SK-N-SH treated with all-trans-retinoic acid at 6 μM for 48 hours (cell line): ENCODE measurements at regions not wholly inside any gene's neighbourhood (a gene's known extent, or its start where the extent isn't known, plus 50 kb on each side); places are given as distances from the start of the nearest gene placed in this dataset.

Source experiments
- ARNTL ChIP-seq: fragments of 450-650 bp; formaldehyde crosslinking; IDR thresholded peaks from 2 replicates; pipeline ENCODE4 v1.5.0; 2020; ENCODE audit warnings: low read depth, mild to moderate bottlenecking, moderate library complexity, borderline replicate concordance
- CSDC2 ChIP-seq: fragments of 250-450 bp; sonication (Bioruptor Pico); IDR thresholded peaks from 2 replicates; pipeline ENCODE4 v1.5.0; 2020; ENCODE audit warnings: mild to moderate bottlenecking, moderate library complexity
- CSRNP3 ChIP-seq: fragments of 250-450 bp; sonication (Bioruptor Pico); IDR thresholded peaks from 2 replicates; pipeline ENCODE4 v1.5.1; 2021; ENCODE audit warnings: mild to moderate bottlenecking, moderate library complexity
- OSR1 ChIP-seq: fragments of 250-450 bp; sonication (Bioruptor Pico); IDR thresholded peaks from 2 replicates; pipeline ENCODE4 v1.8.0; 2022; ENCODE audit warnings: moderate library complexity, mild to moderate bottlenecking, inconsistent platforms
- POU6F1 ChIP-seq: fragments of 250-450 bp; sonication (Bioruptor Pico); IDR thresholded peaks from 2 replicates; pipeline ENCODE4 v1.8.0; 2021; ENCODE audit warnings: low read depth, mild to moderate bottlenecking, moderate library complexity, borderline replicate concordance
- SNAI2 ChIP-seq: fragments of 250-450 bp; sonication (Bioruptor Pico); IDR thresholded peaks from 2 replicates; pipeline ENCODE4 v1.5.0; 2020; ENCODE audit warnings: mild to moderate bottlenecking, moderate library complexity
- TCF4 ChIP-seq: fragments of 250-450 bp; sonication (Bioruptor Pico); IDR thresholded peaks from 2 replicates; pipeline ENCODE4 v1.8.0; 2021; ENCODE audit warnings: mild to moderate bottlenecking, moderate library complexity, borderline replicate concordance
- TOX ChIP-seq: fragments of 250-450 bp; sonication (Bioruptor Pico); IDR thresholded peaks from 2 replicates; pipeline ENCODE4 v1.8.0; 2021; ENCODE audit warnings: mild to moderate bottlenecking, moderate library complexity, borderline replicate concordance
- ZC3H10 ChIP-seq: fragments of 250-450 bp; sonication (Bioruptor Pico); IDR thresholded peaks from 2 replicates; pipeline ENCODE4 v1.5.1; 2021; ENCODE audit warnings: mild to moderate bottlenecking, moderate library complexity
- ZFP30 ChIP-seq: fragments of 450-650 bp; formaldehyde crosslinking; IDR thresholded peaks from 2 replicates; pipeline ENCODE4 v1.5.0; 2022; ENCODE audit warnings: mild to moderate bottlenecking, moderate library complexity
- TF ChIP-seq, protein P1 (sequence below): fragments of 250-450 bp; sonication (Bioruptor Pico); IDR thresholded peaks from 2 replicates; pipeline ENCODE4 v1.5.0; 2020; ENCODE audit warnings: mild to moderate bottlenecking, moderate library complexity
- TF ChIP-seq, protein P2 (sequence below): fragments of 250-450 bp; sonication (Bioruptor Pico); IDR thresholded peaks from 2 replicates; pipeline ENCODE4 v1.5.1; 2020; ENCODE audit warnings: low read depth, mild to moderate bottlenecking, moderate library complexity
- TF ChIP-seq, protein P3 (sequence below): fragments of 250-450 bp; sonication (Bioruptor Pico); IDR thresholded peaks from 2 replicates; pipeline ENCODE4 v1.8.0; 2020; ENCODE audit warnings: mild to moderate bottlenecking, moderate library complexity, borderline replicate concordance

GRCh38 chr1:55352811-55353180 is 137.6 kb upstream of the USP24 start:
- no peak for TF ChIP-seq TCF4 (CRISPR knock-in tag)
- no peak for TF ChIP-seq CSDC2 (CRISPR knock-in tag)
- no peak for TF ChIP-seq POU6F1
- TF ChIP-seq ZFP30: no peak
- TF ChIP-seq, protein P1, sequence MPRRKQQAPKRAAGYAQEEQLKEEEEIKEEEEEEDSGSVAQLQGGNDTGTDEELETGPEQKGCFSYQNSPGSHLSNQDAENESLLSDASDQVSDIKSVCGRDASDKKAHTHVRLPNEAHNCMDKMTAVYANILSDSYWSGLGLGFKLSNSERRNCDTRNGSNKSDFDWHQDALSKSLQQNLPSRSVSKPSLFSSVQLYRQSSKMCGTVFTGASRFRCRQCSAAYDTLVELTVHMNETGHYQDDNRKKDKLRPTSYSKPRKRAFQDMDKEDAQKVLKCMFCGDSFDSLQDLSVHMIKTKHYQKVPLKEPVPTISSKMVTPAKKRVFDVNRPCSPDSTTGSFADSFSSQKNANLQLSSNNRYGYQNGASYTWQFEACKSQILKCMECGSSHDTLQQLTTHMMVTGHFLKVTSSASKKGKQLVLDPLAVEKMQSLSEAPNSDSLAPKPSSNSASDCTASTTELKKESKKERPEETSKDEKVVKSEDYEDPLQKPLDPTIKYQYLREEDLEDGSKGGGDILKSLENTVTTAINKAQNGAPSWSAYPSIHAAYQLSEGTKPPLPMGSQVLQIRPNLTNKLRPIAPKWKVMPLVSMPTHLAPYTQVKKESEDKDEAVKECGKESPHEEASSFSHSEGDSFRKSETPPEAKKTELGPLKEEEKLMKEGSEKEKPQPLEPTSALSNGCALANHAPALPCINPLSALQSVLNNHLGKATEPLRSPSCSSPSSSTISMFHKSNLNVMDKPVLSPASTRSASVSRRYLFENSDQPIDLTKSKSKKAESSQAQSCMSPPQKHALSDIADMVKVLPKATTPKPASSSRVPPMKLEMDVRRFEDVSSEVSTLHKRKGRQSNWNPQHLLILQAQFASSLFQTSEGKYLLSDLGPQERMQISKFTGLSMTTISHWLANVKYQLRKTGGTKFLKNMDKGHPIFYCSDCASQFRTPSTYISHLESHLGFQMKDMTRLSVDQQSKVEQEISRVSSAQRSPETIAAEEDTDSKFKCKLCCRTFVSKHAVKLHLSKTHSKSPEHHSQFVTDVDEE (CRISPR knock-in tag): no peak
- no peak for TF ChIP-seq TOX
- TF ChIP-seq OSR1 (CRISPR knock-in tag): no peak
- TF ChIP-seq, protein P2, sequence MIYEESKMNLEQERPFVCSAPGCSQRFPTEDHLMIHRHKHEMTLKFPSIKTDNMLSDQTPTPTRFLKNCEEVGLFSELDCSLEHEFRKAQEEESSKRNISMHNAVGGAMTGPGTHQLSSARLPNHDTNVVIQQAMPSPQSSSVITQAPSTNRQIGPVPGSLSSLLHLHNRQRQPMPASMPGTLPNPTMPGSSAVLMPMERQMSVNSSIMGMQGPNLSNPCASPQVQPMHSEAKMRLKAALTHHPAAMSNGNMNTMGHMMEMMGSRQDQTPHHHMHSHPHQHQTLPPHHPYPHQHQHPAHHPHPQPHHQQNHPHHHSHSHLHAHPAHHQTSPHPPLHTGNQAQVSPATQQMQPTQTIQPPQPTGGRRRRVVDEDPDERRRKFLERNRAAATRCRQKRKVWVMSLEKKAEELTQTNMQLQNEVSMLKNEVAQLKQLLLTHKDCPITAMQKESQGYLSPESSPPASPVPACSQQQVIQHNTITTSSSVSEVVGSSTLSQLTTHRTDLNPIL (CRISPR knock-in tag): no peak
- TF ChIP-seq, protein P3, sequence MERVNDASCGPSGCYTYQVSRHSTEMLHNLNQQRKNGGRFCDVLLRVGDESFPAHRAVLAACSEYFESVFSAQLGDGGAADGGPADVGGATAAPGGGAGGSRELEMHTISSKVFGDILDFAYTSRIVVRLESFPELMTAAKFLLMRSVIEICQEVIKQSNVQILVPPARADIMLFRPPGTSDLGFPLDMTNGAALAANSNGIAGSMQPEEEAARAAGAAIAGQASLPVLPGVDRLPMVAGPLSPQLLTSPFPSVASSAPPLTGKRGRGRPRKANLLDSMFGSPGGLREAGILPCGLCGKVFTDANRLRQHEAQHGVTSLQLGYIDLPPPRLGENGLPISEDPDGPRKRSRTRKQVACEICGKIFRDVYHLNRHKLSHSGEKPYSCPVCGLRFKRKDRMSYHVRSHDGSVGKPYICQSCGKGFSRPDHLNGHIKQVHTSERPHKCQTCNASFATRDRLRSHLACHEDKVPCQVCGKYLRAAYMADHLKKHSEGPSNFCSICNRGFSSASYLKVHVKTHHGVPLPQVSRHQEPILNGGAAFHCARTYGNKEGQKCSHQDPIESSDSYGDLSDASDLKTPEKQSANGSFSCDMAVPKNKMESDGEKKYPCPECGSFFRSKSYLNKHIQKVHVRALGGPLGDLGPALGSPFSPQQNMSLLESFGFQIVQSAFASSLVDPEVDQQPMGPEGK: no peak
- TF ChIP-seq ARNTL (CRISPR knock-in tag): no peak
- TF ChIP-seq CSRNP3 (CRISPR knock-in tag): no peak
- TF ChIP-seq ZC3H10: no peak
- TF ChIP-seq SNAI2 (CRISPR knock-in tag): no peak
